Loucy (cell line): ENCODE measurements at regions not wholly inside any gene's neighbourhood (a gene's known extent, or its start where the extent isn't known, plus 50 kb on each side); places are given as distances from the start of the nearest gene placed in this dataset.

Source experiments
- EZH2phosphoT487 ChIP-seq: fragments of 200-600 bp; IDR thresholded peaks from 2 replicates; pipeline ENCODE4 v1.6.1; 2018; ENCODE audit warnings: antibody characterized with exemption, mild to moderate bottlenecking, moderate library complexity, borderline replicate concordance
- TF ChIP-seq, protein P1 (sequence below): fragments of 200-600 bp; sonication (generic); conservative IDR thresholded peaks from 2 replicates; pipeline ENCODE4 v1.5.1; 2014; ENCODE audit warnings: mild to moderate bottlenecking, antibody characterized with exemption, low read length

DNA sequence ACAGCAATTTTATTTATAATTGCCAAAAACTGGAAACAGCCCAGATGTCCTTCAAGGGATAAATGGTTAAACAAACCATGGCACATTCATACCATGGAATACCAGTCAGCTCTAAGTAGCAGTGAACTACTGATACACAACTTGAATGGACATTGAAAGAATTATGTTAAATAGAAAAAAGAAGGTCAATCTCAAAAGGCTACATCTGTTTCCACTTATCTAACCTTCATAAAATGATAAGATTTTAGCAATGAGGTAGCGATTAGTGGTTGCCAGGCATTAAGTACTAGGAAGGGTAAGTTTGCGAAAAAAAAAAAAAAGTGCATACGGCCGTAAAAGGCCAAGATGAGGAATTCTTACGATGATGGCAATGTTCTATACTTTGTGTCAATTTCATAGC lies 738.7 kb upstream of the ANO3 start:
- TF ChIP-seq, protein P1, sequence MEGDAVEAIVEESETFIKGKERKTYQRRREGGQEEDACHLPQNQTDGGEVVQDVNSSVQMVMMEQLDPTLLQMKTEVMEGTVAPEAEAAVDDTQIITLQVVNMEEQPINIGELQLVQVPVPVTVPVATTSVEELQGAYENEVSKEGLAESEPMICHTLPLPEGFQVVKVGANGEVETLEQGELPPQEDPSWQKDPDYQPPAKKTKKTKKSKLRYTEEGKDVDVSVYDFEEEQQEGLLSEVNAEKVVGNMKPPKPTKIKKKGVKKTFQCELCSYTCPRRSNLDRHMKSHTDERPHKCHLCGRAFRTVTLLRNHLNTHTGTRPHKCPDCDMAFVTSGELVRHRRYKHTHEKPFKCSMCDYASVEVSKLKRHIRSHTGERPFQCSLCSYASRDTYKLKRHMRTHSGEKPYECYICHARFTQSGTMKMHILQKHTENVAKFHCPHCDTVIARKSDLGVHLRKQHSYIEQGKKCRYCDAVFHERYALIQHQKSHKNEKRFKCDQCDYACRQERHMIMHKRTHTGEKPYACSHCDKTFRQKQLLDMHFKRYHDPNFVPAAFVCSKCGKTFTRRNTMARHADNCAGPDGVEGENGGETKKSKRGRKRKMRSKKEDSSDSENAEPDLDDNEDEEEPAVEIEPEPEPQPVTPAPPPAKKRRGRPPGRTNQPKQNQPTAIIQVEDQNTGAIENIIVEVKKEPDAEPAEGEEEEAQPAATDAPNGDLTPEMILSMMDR = no peak
- no peak for TF ChIP-seq EZH2phosphoT487
